OCI-LY7 (cell line): ENCODE measurements at regions not wholly inside any gene's neighbourhood (a gene's known extent, or its start where the extent isn't known, plus 50 kb on each side); places are given as distances from the start of the nearest gene placed in this dataset.

Experiments used
- BruUV-seq: library from RNA; stranded (reverse); fragments of 400-500 nt; replicated peaks from 2 replicates; lab custom pipeline; 2021; lab: Mats Ljungman, UMichigan
- CTCF ChIA-PET: fragments of 300-600 bp; sonication (Branson Sonifier 250); formaldehyde crosslinking; loops from one replicate; lab custom pipeline; 2022; ENCODE audit warnings: antibody characterized with exemption; ENCODE audit not compliant: unreplicated experiment; lab: Charles Lee
- POLR2A ChIA-PET: fragments of 300-600 bp; sonication (Branson Sonifier 250); formaldehyde crosslinking; loops from one replicate; lab custom pipeline; 2022; ENCODE audit warnings: antibody characterized with exemption; lab: Charles Lee
- DNase-seq: peaks from one replicate; pipeline ENCODE4 v3.0.0-alpha.2; 2015; ENCODE audit warnings: low spot score
- H2AFZ ChIP-seq: fragments of 200-600 bp; sonication (generic), shearing (Covaris generic); 2 replicates; pipeline ENCODE4 v1.6.1; 2014; ENCODE audit warnings: mild to moderate bottlenecking, antibody characterized with exemption, low read length, moderate library complexity
- H3K27ac ChIP-seq: fragments of 200-600 bp; sonication (generic); 2 replicates; pipeline ENCODE4 v1.5.1; 2014; ENCODE audit warnings: mixed run types, low read depth, mild to moderate bottlenecking, moderate library complexity, low read length, inconsistent platforms; ENCODE audit not compliant: poor library complexity, severe bottlenecking
- H3K36me3 ChIP-seq: fragments of 200-600 bp; sonication (generic); 2 replicates; pipeline ENCODE4 v1.6.1; 2014; ENCODE audit warnings: mild to moderate bottlenecking, antibody characterized with exemption, low read length, moderate library complexity, mixed read lengths; ENCODE audit not compliant: insufficient read depth
- H3K4me1 ChIP-seq: fragments of 200-600 bp; sonication (generic); 2 replicates; pipeline ENCODE4 v1.5.1; 2014; ENCODE audit warnings: mild to moderate bottlenecking, low read length; ENCODE audit not compliant: insufficient read depth, poor library complexity, severe bottlenecking
- H3K4me2 ChIP-seq: fragments of 200-600 bp; sonication (generic); 2 replicates; pipeline ENCODE4 v1.6.1; 2014; ENCODE audit warnings: mild to moderate bottlenecking, low read length
- H3K4me3 ChIP-seq: fragments of 200-600 bp; sonication (generic); 2 replicates; pipeline ENCODE4 v1.5.1; 2014; ENCODE audit warnings: mild to moderate bottlenecking, low read depth, low read length; ENCODE audit not compliant: poor library complexity, severe bottlenecking
- H3K79me2 ChIP-seq: fragments of 200-600 bp; sonication (generic); 2 replicates; pipeline ENCODE4 v1.6.1; 2016; ENCODE audit warnings: low read depth, mild to moderate bottlenecking, low read length, moderate library complexity, mixed read lengths; ENCODE audit not compliant: insufficient read depth
- H3K9me2 ChIP-seq: fragments of 200-600 bp; sonication (generic); 2 replicates; pipeline ENCODE4 v1.6.1; 2016; ENCODE audit warnings: mild to moderate bottlenecking, low read length, mixed read lengths; ENCODE audit not compliant: insufficient read depth
- H3K9me3 ChIP-seq: fragments of 200-600 bp; sonication (generic); 2 replicates; pipeline ENCODE4 v1.6.1; 2014; ENCODE audit warnings: mild to moderate bottlenecking, mixed run types, low read length, mixed read lengths
- H4K20me1 ChIP-seq: fragments of 200-600 bp; sonication (generic); 2 replicates; pipeline ENCODE4 v1.6.1; 2014; ENCODE audit warnings: mild to moderate bottlenecking, antibody characterized with exemption, low read length, moderate library complexity, mixed read lengths; ENCODE audit not compliant: insufficient read depth
- CTCF ChIP-seq: fragments of 200-600 bp; sonication (generic); conservative IDR thresholded peaks from 2 replicates; pipeline ENCODE4 v1.5.1; 2014; ENCODE audit warnings: mild to moderate bottlenecking, antibody characterized with exemption, low read length, moderate library complexity, mixed read lengths
- EZH2phosphoT487 ChIP-seq: fragments of 200-600 bp; sonication (generic); IDR thresholded peaks from 2 replicates; pipeline ENCODE4 v1.6.1; 2018; ENCODE audit warnings: low read depth, borderline replicate concordance, mild to moderate bottlenecking, mixed run types, antibody characterized with exemption, low read length, moderate library complexity, mixed read lengths
- intact Hi-C: fragments of 100-400 bp; cut with micrococcal nuclease; formaldehyde crosslinking; loops from one replicate; pipeline ENCODE4 v1.10.0; 2022; ENCODE audit not compliant: unreplicated experiment

- no peak for DNase-seq
- Histone ChIP-seq H3K9me3 (no peaks in the 10 kb centered on the region), H4K20me1 (no peaks in the 10 kb centered on the region), H3K79me2 (no peaks in the 10 kb centered on the region), H3K4me1 (no peaks in the 10 kb centered on the region), H3K4me3 (no peak overlapping the region), H3K4me2 (no peak overlapping the region), H3K27ac (no peak overlapping the region), H2AFZ (no peak overlapping the region), H3K36me3 (no peaks in the 10 kb centered on the region), H3K9me2 (no peaks in the 10 kb centered on the region)
- TF ChIP-seq CTCF (no peak), EZH2phosphoT487 (no peak)
- POLR2A ChIA-PET, result interaction anchor here (0.7 to 0.9 kb wide), 2 partner anchors 35 to 434 kb away, joined by 3 read pairs; no protein-coding TSS in a partner anchor
- BruUV-seq, result no TSS peak
- intact Hi-C loops, result no loop called here
- CTCF ChIA-PET, result no interaction called here
These were observed 170.0 kb upstream of the STK17B start for GRCh38 chr2:196341277-196341841.

- H3K4me3 ChIP-seq, result no peak overlapping the region
- no peaks in the 10 kb centered on the region for H3K79me2 ChIP-seq
- no peak overlapping the region for H3K4me2 ChIP-seq
- H3K4me1 ChIP-seq, result no peaks in the 10 kb centered on the region
- ChIA-PET POLR2A (interaction anchor here (0.7 kb wide), 3 partner anchors 268 to 581 kb away, joined by 3 to 6 read pairs (median 3); no protein-coding TSS in a partner anchor), CTCF (no interaction called here)
- H3K9me3 ChIP-seq, result no peaks in the 10 kb centered on the region
- H3K9me2 ChIP-seq, result no peaks in the 10 kb centered on the region
- intact Hi-C loops, result no loop called here
- H2AFZ ChIP-seq, result no peak overlapping the region
- TF ChIP-seq CTCF (no peak), EZH2phosphoT487 (no peak)
- BruUV-seq, result no TSS peak
- no peak for DNase-seq
- no peaks in the 10 kb centered on the region for H3K36me3 ChIP-seq
- no peaks in the 10 kb centered on the region for H4K20me1 ChIP-seq
- no peak overlapping the region for H3K27ac ChIP-seq
These were observed 173.0 kb upstream of the STK17B start for GRCh38 chr2:196344397-196344796.

- intact Hi-C loops, result no loop called here
- ChIA-PET POLR2A (interaction anchor here (1.4 kb wide), 1 partner anchor 8 kb away, joined by 4 read pairs; no protein-coding TSS in a partner anchor), CTCF (interaction anchor here (0.6 kb wide), 1 partner anchor 475 kb away, joined by 5 read pairs; no protein-coding TSS in a partner anchor)
- no TSS peak for BruUV-seq
- no peak overlapping the region for H2AFZ ChIP-seq
- no peaks in the 10 kb centered on the region for H4K20me1 ChIP-seq
- no peaks in the 10 kb centered on the region for H3K9me2 ChIP-seq
- no peak overlapping the region for H3K4me3 ChIP-seq
- no peak for DNase-seq
- no peaks in the 10 kb centered on the region for H3K79me2 ChIP-seq
- no peaks in the 10 kb centered on the region for H3K4me1 ChIP-seq
- H3K9me3 ChIP-seq, result 0 out of 2 replicates have a peak, but pooled peaks cover 5% of the 10 kb centered on the region
- TF ChIP-seq EZH2phosphoT487, result no peak
- H3K36me3 ChIP-seq, result no peaks in the 10 kb centered on the region
- H3K27ac ChIP-seq, result no peak overlapping the region
- H3K4me2 ChIP-seq, result no peak overlapping the region
These were observed 182.3 kb upstream of the STK17B start for GRCh38 chr2:196353717-196354116.
